ENCODE measurements at regions not wholly inside any gene's neighbourhood (a gene's known extent, or its start where the extent isn't known, plus 50 kb on each side); places are given as distances from the start of the nearest gene placed in this dataset.

DNA sequence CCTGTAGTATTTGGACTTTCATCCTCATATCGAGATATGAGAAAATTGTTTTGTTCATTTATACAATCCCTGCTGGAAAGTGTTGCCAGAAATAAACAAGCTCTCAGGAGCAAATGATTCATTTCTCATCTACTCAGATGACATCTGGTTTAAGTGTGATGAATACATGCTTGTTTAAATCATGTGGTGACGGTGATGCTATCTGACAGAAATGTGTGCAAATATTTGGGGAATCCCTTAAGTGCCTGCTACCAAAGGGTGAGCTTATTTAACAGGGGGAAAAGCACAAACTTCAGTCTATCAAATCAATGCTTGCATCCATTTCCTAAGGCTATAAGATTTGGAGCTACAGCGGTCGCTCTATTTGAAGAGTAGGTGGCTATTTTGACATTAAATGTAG lies 368.3 kb upstream of the SASH1 start:
- Mint-ChIP-seq H3K27ac (no peak overlapping the region), H3K9me3 (no peaks in the 10 kb centered on the region), H3K36me3 (ENCODE audit: low read depth) (no peaks in the 10 kb centered on the region), H3K4me3 (no peak overlapping the region), H3K27me3 (no peaks in the 10 kb centered on the region), H3K4me1 (no peaks in the 10 kb centered on the region)
- ChIA-PET CTCF (no interaction called here), POLR2A (no interaction called here)
- intact Hi-C loops (cut with micrococcal nuclease): no loop called here
- ATAC-seq (ENCODE audit: low read depth) (no peak), DNase-seq (no peak)
- TF ChIP-seq, protein P1, sequence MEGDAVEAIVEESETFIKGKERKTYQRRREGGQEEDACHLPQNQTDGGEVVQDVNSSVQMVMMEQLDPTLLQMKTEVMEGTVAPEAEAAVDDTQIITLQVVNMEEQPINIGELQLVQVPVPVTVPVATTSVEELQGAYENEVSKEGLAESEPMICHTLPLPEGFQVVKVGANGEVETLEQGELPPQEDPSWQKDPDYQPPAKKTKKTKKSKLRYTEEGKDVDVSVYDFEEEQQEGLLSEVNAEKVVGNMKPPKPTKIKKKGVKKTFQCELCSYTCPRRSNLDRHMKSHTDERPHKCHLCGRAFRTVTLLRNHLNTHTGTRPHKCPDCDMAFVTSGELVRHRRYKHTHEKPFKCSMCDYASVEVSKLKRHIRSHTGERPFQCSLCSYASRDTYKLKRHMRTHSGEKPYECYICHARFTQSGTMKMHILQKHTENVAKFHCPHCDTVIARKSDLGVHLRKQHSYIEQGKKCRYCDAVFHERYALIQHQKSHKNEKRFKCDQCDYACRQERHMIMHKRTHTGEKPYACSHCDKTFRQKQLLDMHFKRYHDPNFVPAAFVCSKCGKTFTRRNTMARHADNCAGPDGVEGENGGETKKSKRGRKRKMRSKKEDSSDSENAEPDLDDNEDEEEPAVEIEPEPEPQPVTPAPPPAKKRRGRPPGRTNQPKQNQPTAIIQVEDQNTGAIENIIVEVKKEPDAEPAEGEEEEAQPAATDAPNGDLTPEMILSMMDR (IDR thresholded peaks at IDR 0.05): no peak

GRCh38 chr6:147977851-147978465 lies 364.7 kb upstream of the SASH1 start:
- intact Hi-C loops (cut with micrococcal nuclease): no loop called here
- Mint-ChIP-seq H3K4me1 (no peaks in the 10 kb centered on the region), H3K9me3 (no peaks in the 10 kb centered on the region), H3K27me3 (no peaks in the 10 kb centered on the region), H3K36me3 (ENCODE audit: low read depth) (no peaks in the 10 kb centered on the region), H3K27ac (no peak overlapping the region), H3K4me3 (no peak overlapping the region)
- TF ChIP-seq, protein P1 (IDR thresholded peaks at IDR 0.05): no peak
- ChIA-PET POLR2A (no interaction called here), CTCF (no interaction called here)
- no peak for ATAC-seq (ENCODE audit: low read depth)
- DNase-seq: no peak

- H3K4me1 Mint-ChIP-seq: no peaks in the 10 kb centered on the region
- no peaks in the 10 kb centered on the region for H3K36me3 Mint-ChIP-seq (ENCODE audit: low read depth)
- H3K27ac Mint-ChIP-seq: no peak overlapping the region
- no peak overlapping the region for H3K4me3 Mint-ChIP-seq
- no peak for ATAC-seq (ENCODE audit: low read depth)
- H3K27me3 Mint-ChIP-seq: no peaks in the 10 kb centered on the region
- DNase-seq: no peak
- intact Hi-C loops (cut with micrococcal nuclease): no loop called here
- TF ChIP-seq, protein P1 (IDR thresholded peaks at IDR 0.05): no peak
- POLR2A ChIA-PET: no interaction called here
- H3K9me3 Mint-ChIP-seq: no peaks in the 10 kb centered on the region
- CTCF ChIA-PET: no interaction called here
These were observed 362.7 kb upstream of the SASH1 start for GRCh38 chr6:147979966-147980365.

GRCh38 chr6:147983581-147984366 lies 358.9 kb upstream of the SASH1 start:
- no peaks in the 10 kb centered on the region for H3K4me1 Mint-ChIP-seq
- DNase-seq: no peak
- ChIA-PET CTCF (no interaction called here), POLR2A (no interaction called here)
- TF ChIP-seq, protein P1 (IDR thresholded peaks at IDR 0.05): no peak
- H3K36me3 Mint-ChIP-seq (ENCODE audit: low read depth): no peaks in the 10 kb centered on the region
- H3K27ac Mint-ChIP-seq: no peak overlapping the region
- no peaks in the 10 kb centered on the region for H3K27me3 Mint-ChIP-seq
- intact Hi-C loops (cut with micrococcal nuclease): no loop called here
- no peak overlapping the region for H3K4me3 Mint-ChIP-seq
- ATAC-seq (ENCODE audit: low read depth): no peak
- no peaks in the 10 kb centered on the region for H3K9me3 Mint-ChIP-seq

DNA sequence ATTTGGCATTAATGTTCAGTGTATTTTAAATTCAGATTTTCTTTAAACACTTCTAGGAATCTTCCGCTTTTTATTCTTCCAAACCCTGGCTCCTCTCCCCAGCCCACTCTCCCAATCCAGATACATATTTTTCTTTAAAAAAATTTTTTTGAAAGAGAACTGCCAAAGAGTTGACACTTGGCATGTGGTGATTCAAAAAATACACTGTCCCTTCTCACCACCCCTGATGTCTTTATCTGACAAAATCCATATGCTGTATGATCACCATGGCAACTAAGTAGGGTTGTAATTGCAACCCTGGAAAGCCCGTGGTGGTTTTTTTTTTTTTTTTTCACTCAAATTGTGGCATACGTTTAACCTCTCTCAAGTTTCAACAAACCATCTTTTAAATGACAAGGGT lies 355.8 kb upstream of the SASH1 start:
- intact Hi-C loops (cut with micrococcal nuclease): no loop called here
- no peak overlapping the region for H3K27ac Mint-ChIP-seq
- TF ChIP-seq, protein P1 (IDR thresholded peaks at IDR 0.05): no peak
- H3K9me3 Mint-ChIP-seq: no peaks in the 10 kb centered on the region
- CTCF ChIA-PET: no interaction called here
- POLR2A ChIA-PET: no interaction called here
- no peaks in the 10 kb centered on the region for H3K36me3 Mint-ChIP-seq (ENCODE audit: low read depth)
- H3K27me3 Mint-ChIP-seq: no peaks in the 10 kb centered on the region
- H3K4me3 Mint-ChIP-seq: no peak overlapping the region
- no peaks in the 10 kb centered on the region for H3K4me1 Mint-ChIP-seq
- no peak for DNase-seq
- no peak for ATAC-seq (ENCODE audit: low read depth)
